Lung microvascular endothelial cell (primary cell): ENCODE measurements at regions not wholly inside any gene's neighbourhood (a gene's known extent, or its start where the extent isn't known, plus 50 kb on each side); places are given as distances from the start of the nearest gene placed in this dataset.

Source experiments
- DNase-seq, 2 donors: peaks; one replicate each; pipeline versions ENCODE4 v3.0.0 to v3.0.0-alpha.2; 2010; ENCODE audit warnings: low read depth in 2 of 2

DNA sequence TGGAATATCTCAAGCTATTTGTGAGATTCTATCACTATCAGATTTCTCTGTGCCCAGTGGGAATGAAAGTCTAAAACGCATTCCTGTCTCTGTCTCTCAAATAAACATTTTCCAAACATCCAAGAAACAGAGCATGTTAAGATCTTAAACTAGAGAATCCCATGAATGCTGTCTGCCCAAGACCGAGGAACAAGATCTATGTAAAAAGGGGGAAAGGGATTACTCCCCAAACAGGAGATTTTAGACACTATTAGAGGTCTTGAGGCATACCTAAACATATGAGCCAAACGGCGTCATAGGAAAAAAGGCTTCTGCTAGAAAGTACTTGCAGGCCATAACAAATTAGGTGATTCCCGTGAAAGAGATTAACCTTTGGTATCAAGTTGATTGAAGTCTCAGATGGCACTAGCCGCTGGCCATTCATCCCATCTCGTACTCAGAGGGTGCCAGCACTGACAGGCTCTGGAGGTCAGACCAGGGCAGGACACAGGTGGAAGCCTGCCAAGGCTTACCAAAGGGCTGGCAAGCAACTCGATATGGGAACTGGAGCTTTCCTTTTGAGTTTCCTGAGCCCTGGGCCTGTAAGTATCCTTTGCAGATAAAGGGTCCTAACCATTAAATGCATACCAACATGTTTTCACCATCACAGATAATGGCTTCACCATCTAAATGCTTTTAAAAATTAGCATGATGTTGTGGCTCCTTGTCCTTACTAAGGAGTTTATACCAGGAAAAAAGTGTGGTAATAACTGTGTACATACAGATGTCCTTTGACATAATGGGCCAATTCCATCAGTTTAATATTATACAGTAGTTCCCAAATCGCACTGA, 225.2 kb downstream of the FOXO1 start:
- peak; percentile 86 to 87 for DNase-seq

GRCh38 chr13:40442231-40442630, 224.2 kb downstream of the FOXO1 start:
- no peak for DNase-seq

DNA sequence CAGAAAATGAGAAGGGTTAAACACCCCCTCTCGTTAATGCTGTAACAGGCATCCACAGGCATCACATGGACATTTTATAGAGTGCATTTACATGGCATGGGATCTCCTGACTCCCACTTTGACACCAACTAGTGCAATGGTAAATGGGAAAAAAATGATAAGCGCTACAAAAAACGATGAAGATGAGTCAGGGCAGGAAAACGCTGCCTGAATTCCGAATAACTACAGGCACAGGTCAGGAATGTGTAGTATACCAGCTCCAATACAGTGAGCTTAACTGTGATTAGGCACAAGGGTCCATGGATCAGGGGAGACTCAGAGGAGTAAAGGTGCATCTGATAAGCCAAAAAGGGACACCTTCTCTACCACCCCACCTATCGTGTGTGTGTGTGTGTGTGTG, 223.6 kb downstream of the FOXO1 start:
- DNase-seq: peak; percentile 43 to 68

- DNase-seq: no peak
Measured at GRCh38 chr13:40444241-40444640, 222.2 kb downstream of the FOXO1 start.

- DNase-seq: peak; percentile 97 to 100
Measured at GRCh38 chr13:40445557-40445990, 220.9 kb downstream of the FOXO1 start.

- DNase-seq: peak in 1 of 2 donors; percentile 39
Measured at GRCh38 chr13:40446365-40446764, 220.1 kb downstream of the FOXO1 start.

GRCh38 chr13:40447857-40448256, 218.6 kb downstream of the FOXO1 start:
- DNase-seq: no peak

- no peak for DNase-seq
Measured at GRCh38 chr13:40452038-40452666, 214.3 kb downstream of the FOXO1 start.

DNA sequence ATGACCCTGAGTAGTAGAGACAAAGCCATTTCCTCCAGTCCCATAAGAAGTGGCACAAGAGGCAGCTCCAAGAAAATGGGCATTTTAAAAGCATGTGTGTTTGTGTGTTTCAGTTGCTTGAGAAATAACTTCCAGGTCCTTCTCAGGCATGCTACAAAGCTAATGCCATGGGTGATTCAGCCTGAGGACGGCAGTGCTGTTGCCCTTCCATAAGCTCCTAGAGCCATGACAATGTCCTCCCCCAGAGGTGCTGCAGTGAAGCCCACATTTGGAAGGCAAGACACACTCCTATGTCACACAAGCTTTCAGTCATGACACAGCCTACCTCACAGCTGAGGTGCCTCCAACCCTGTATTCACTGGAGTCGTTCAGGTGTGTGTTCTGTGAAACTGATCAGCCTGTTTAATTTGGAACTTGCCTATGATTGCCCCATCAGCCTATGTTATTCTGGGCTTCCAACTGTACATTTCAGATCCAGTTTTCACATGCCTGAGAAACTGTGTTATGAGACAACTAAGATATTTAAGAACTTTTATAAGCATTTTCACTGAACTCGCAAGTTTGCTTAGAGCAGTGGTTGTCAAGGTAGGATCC, 213.6 kb downstream of the FOXO1 start:
- DNase-seq: no peak

- no peak for DNase-seq
Measured at GRCh38 chr13:40453351-40454021, 213.0 kb downstream of the FOXO1 start.

- DNase-seq: no peak
Measured at GRCh38 chr13:40456397-40456953, 210.0 kb downstream of the FOXO1 start.

GRCh38 chr13:40456979-40457553, 209.4 kb downstream of the FOXO1 start:
- DNase-seq: no peak

- no peak for DNase-seq
Measured at GRCh38 chr13:40457929-40458719, 208.3 kb downstream of the FOXO1 start.

DNA sequence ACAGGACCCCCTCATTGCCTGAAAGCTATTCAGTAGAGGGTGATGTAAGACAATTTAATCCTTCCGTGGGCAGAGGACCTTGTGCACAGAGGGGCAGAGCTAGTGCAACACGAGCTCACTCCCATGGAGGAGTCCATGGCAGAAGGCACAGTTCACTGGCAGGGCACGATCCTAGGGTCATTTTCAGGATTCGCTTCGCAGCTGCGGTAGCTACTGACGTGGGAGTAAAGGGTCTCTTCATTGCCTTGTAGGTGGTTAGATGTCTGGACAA, 207.8 kb downstream of the FOXO1 start:
- no peak for DNase-seq

DNA sequence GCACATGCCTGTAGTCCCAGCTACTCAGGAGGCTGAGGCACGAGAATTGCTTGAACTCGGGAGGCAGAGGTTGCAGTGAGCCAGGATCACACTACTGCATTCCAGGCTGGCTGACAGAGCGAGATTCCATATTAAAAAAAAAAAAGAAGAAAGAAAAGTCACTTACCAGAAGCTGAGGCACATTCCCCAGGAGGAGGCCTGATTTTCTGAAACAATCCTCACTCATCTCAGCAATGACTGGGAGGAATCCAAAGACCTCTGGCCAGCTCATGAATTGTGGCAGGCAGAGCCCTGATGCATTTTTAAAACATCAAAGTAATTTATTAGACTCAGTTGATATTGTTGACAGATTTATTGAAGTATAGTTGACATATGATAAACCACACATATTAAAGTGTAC, 206.3 kb downstream of the FOXO1 start:
- no peak for DNase-seq

DNA sequence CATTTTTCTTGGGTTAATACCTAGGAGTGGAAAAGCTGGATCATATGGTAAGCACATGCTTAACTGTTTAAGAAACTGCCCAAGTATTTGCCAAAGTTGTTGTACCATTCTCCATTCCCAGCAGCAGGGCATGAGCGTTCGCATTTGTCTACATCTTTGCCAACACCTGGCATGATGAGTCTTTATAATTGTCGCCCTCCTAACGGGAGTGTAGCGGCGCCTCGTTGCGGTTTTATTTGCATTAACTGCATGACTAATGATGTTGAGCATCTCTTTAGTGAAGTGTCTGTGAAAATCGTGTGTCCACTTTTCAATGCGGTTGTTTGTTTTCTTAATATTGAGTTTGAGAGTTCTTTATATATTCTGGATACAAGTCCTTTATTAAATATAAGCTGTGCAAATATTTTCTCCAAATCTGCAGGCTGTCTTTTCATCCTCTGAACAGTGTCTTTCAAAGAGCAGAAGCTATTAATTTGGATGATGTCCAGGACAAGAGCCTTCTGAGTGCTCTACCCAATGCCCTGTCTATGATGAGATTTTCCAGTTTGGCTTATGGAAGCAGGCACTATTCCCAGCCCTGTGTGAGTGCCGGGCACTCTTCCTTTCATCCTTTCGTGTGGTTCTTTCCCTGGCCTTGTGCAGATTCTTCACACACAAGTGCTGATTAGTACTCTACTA, 202.0 kb downstream of the FOXO1 start:
- DNase-seq: no peak

GRCh38 chr13:40465015-40465390, 201.4 kb downstream of the FOXO1 start:
- no peak for DNase-seq

DNA sequence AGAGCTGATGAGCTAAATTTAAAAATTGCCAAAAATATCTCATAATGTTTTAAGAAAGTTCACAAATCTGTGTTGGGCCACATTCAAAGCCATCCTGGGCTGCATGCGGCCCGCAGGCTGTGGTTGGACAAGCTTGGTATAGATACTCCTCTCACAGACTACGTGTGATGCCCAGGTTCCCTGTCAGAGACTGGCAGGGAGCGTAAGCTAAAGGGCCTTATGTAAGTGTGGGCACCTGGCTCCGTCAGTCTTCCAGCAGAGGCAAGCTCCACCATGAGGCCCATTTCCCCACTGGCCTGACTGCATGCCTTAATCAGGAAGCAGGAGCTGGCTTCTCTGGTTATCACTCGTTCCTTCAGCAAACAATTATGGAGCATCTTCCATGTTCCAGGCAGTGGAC, 200.2 kb downstream of the FOXO1 start:
- no peak for DNase-seq

GRCh38 chr13:40468227-40468838, 198.1 kb downstream of the FOXO1 start:
- no peak for DNase-seq
